Limb (tissue), 2 donors: ENCODE measurements at regions not wholly inside any gene's neighbourhood (a gene's known extent, or its start where the extent isn't known, plus 50 kb on each side); places are given as distances from the start of the nearest gene placed in this dataset.

Experiments used
- DNase-seq, 2 donors: peaks; one replicate each; pipeline ENCODE4 v3.0.0-alpha.2; 2016; ENCODE audit errors: extremely low spot score in 2 of 2

- no peak for DNase-seq
Measured at GRCh38 chr18:53649621-53650020, 574.8 kb downstream of the MBD2 start.

- no peak for DNase-seq
Measured at GRCh38 chr18:53644799-53645471, 579.5 kb downstream of the MBD2 start.

- no peak for DNase-seq
Measured at GRCh38 chr18:53639687-53640086, 584.8 kb downstream of the MBD2 start.

- DNase-seq = no peak
Measured at GRCh38 chr18:53629337-53629736, 595.1 kb downstream of the MBD2 start.

GRCh38 chr18:53625997-53626599 is 598.4 kb downstream of the MBD2 start:
- no peak for DNase-seq

- no peak for DNase-seq
Measured at GRCh38 chr18:53610957-53611356, 613.5 kb downstream of the MBD2 start.

- DNase-seq = no peak
Measured at GRCh38 chr18:53606792-53607191, 617.7 kb downstream of the MBD2 start.

GRCh38 chr18:53605198-53605597 is 619.3 kb downstream of the MBD2 start:
- no peak for DNase-seq

- DNase-seq = no peak
Measured at GRCh38 chr18:53603276-53603675, 621.2 kb downstream of the MBD2 start.

- no peak for DNase-seq
Measured at GRCh38 chr18:53601344-53601743, 623.1 kb downstream of the MBD2 start.

GRCh38 chr18:53586923-53587322 is 637.5 kb downstream of the MBD2 start:
- DNase-seq = no peak
